ENCODE measurements at regions not wholly inside any gene's neighbourhood (a gene's known extent, or its start where the extent isn't known, plus 50 kb on each side); places are given as distances from the start of the nearest gene placed in this dataset.

- H3K9me3 ChIP-seq (ENCODE audit: control extremely low read depth in 1 of 5, control insufficient read depth in 4 of 5, insufficient read depth in 2 of 5, low read depth in 1 of 5, low read length in 4 of 5), result no peaks in the 10 kb centered on the region
- no peak overlapping the region for H3K27ac ChIP-seq (ENCODE audit: insufficient read depth in 1 of 2, low read depth in 1 of 2, low read length in 2 of 2, poor library complexity in 1 of 2, severe bottlenecking in 2 of 2)
- H3K4me1 ChIP-seq (ENCODE audit: control extremely low read depth in 1 of 4, control insufficient read depth in 4 of 4, insufficient read depth in 4 of 4, low read length in 3 of 4), result no peaks in the 10 kb centered on the region
- DNase-seq, result no peak
- H3K4me3 ChIP-seq (ENCODE audit: control insufficient read depth in 1 of 7, extremely low read depth in 1 of 7, insufficient read depth in 4 of 7, low read depth in 2 of 7, low read length in 6 of 7), result no peak overlapping the region
- POLR2A ChIA-PET, result no interaction called here
- H3K27me3 ChIP-seq (replicated peaks in 2 of 5; ENCODE audit: control insufficient read depth in 4 of 5, insufficient read depth in 5 of 5, low read length in 4 of 5), result peaks cover 0 to 5% (median 0%) of the 10 kb centered on the region in 5 experiments
- H3K36me3 ChIP-seq (ENCODE audit: control insufficient read depth in 4 of 4, insufficient read depth in 4 of 4, low read length in 3 of 4), result no peaks in the 10 kb centered on the region
- WGBS (ENCODE audit: insufficient coverage), result 96% methylated on average over 17 of the region's 23 CpGs
- CTCF ChIA-PET, result interaction anchor here (0.6 to 1.8 kb wide), 6 partner anchors 13 to 101 kb away, joined by 3 to 7 read pairs (median 4); no protein-coding TSS in a partner anchor
These were observed 189.9 kb downstream of the FOXD2 start for GRCh38 chr1:47627471-47628370.

- H3K4me3 ChIP-seq (ENCODE audit: control insufficient read depth in 1 of 7, extremely low read depth in 1 of 7, insufficient read depth in 4 of 7, low read depth in 2 of 7, low read length in 6 of 7), result no peak overlapping the region
- no peak for DNase-seq
- no peaks in the 10 kb centered on the region for H3K9me3 ChIP-seq (ENCODE audit: control extremely low read depth in 1 of 5, control insufficient read depth in 4 of 5, insufficient read depth in 2 of 5, low read depth in 1 of 5, low read length in 4 of 5)
- H3K27ac ChIP-seq (ENCODE audit: insufficient read depth in 1 of 2, low read depth in 1 of 2, low read length in 2 of 2, poor library complexity in 1 of 2, severe bottlenecking in 2 of 2), result no peak overlapping the region
- CTCF ChIA-PET, result interaction anchor here (1.4 kb wide), 1 partner anchor 99 kb away, joined by 3 read pairs; no protein-coding TSS in a partner anchor
- POLR2A ChIA-PET, result no interaction called here
- H3K4me1 ChIP-seq (ENCODE audit: control extremely low read depth in 1 of 4, control insufficient read depth in 4 of 4, insufficient read depth in 4 of 4, low read length in 3 of 4), result no peaks in the 10 kb centered on the region
- WGBS (ENCODE audit: insufficient coverage), result no CpG with 5 or more reads among the region's 3 CpGs
- H3K36me3 ChIP-seq (ENCODE audit: control insufficient read depth in 4 of 4, insufficient read depth in 4 of 4, low read length in 3 of 4), result no peaks in the 10 kb centered on the region
- H3K27me3 ChIP-seq (replicated peaks in 2 of 5; ENCODE audit: control insufficient read depth in 4 of 5, insufficient read depth in 5 of 5, low read length in 4 of 5), result peaks cover 0 to 6% (median 0%) of the 10 kb centered on the region in 5 experiments
These were observed 191.4 kb downstream of the FOXD2 start for GRCh38 chr1:47629201-47629600.

GRCh38 chr1:47630346-47630745 lies 192.5 kb downstream of the FOXD2 start:
- H3K9me3 ChIP-seq (ENCODE audit: control extremely low read depth in 1 of 5, control insufficient read depth in 4 of 5, insufficient read depth in 2 of 5, low read depth in 1 of 5, low read length in 4 of 5), result no peaks in the 10 kb centered on the region
- ChIA-PET CTCF (interaction anchor here (0.6 to 1.4 kb wide), 5 partner anchors 9 to 214 kb away, joined by 3 to 4 read pairs (median 3); no protein-coding TSS in a partner anchor), POLR2A (no interaction called here)
- H3K36me3 ChIP-seq (ENCODE audit: control insufficient read depth in 4 of 4, insufficient read depth in 4 of 4, low read length in 3 of 4), result no peaks in the 10 kb centered on the region
- H3K4me3 ChIP-seq (ENCODE audit: control insufficient read depth in 1 of 7, extremely low read depth in 1 of 7, insufficient read depth in 4 of 7, low read depth in 2 of 7, low read length in 6 of 7), result no peak overlapping the region
- DNase-seq, result no peak
- peaks cover 0 to 5% (median 0%) of the 10 kb centered on the region in 5 experiments for H3K27me3 ChIP-seq (replicated peaks in 2 of 5; ENCODE audit: control insufficient read depth in 4 of 5, insufficient read depth in 5 of 5, low read length in 4 of 5)
- no peaks in the 10 kb centered on the region for H3K4me1 ChIP-seq (ENCODE audit: control extremely low read depth in 1 of 4, control insufficient read depth in 4 of 4, insufficient read depth in 4 of 4, low read length in 3 of 4)
- no peak overlapping the region for H3K27ac ChIP-seq (ENCODE audit: insufficient read depth in 1 of 2, low read depth in 1 of 2, low read length in 2 of 2, poor library complexity in 1 of 2, severe bottlenecking in 2 of 2)
- 100% methylated on average over 3 of the region's 4 CpGs for WGBS (ENCODE audit: insufficient coverage)

DNA sequence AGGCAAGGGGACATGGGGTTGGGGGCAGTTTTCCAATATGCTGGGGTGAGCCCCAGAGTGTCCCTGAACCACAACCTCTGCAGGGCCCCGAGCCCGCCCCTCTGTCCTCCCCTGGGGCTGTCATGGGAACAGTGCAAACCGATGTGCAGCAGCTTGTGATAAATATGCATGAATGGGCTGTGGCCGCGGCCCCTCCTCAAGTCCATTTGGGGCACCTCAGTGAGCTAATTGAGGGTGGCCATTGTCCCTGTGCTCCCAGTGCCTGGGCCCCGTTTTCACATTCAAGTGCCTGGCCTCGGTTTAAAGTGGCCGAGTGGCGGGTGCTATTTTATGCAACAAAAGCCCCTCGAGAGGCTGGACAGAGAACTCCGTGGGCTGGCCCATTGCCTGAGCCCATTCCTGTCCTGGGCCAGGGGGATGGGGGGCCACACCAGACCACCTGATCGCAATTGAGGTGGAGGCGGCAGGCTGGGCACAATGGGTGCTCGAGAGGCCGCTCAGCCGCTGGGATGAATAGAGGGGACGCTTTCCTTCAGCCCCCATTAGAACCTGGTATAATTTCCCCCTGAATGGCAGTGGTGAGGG lies 193.7 kb downstream of the FOXD2 start:
- Histone ChIP-seq H3K9me3 (ENCODE audit: control extremely low read depth in 1 of 5, control insufficient read depth in 4 of 5, insufficient read depth in 2 of 5, low read depth in 1 of 5, low read length in 4 of 5) (no peaks in the 10 kb centered on the region), H3K27me3 (replicated peaks in 2 of 5; ENCODE audit: control insufficient read depth in 4 of 5, insufficient read depth in 5 of 5, low read length in 4 of 5) (peaks cover 0 to 5% (median 0%) of the 10 kb centered on the region in 5 experiments), H3K27ac (ENCODE audit: insufficient read depth in 1 of 2, low read depth in 1 of 2, low read length in 2 of 2, poor library complexity in 1 of 2, severe bottlenecking in 2 of 2) (no peak overlapping the region), H3K4me1 (ENCODE audit: control extremely low read depth in 1 of 4, control insufficient read depth in 4 of 4, insufficient read depth in 4 of 4, low read length in 3 of 4) (no peaks in the 10 kb centered on the region), H3K36me3 (ENCODE audit: control insufficient read depth in 4 of 4, insufficient read depth in 4 of 4, low read length in 3 of 4) (no peaks in the 10 kb centered on the region), H3K4me3 (ENCODE audit: control insufficient read depth in 1 of 7, extremely low read depth in 1 of 7, insufficient read depth in 4 of 7, low read depth in 2 of 7, low read length in 6 of 7) (no peak overlapping the region)
- WGBS (ENCODE audit: insufficient coverage), result 91% methylated on average over 11 of the region's 17 CpGs
- CTCF ChIA-PET, result interaction anchor here (1.4 kb wide), 2 partner anchors 42 to 183 kb away, joined by 3 to 4 read pairs; no protein-coding TSS in a partner anchor
- DNase-seq, result no peak
- POLR2A ChIA-PET, result no interaction called here

DNA sequence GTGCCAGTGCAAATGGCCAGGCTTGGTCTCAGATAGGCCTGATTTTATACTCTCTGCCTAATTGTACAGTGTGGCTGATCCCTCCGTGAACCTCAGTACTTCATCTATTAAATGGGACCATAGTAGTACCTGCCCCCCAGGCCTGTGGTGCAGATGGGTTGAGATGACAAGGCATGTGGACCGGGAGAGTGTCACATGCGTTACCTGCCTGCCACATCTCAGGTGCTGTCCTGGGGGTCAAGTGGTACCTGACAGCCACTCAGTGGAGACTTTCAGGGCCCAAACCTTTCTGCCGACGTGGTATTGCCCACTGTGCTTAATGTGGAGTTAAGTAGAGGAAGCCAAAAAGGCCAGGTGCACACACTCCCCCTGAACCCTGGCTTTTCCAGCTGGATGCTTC lies 197.3 kb downstream of the FOXD2 start:
- Histone ChIP-seq H3K4me3 (ENCODE audit: control insufficient read depth in 1 of 7, extremely low read depth in 1 of 7, insufficient read depth in 4 of 7, low read depth in 2 of 7, low read length in 6 of 7) (no peak overlapping the region), H3K27me3 (replicated peaks in 2 of 5; ENCODE audit: control insufficient read depth in 4 of 5, insufficient read depth in 5 of 5, low read length in 4 of 5) (peaks cover 0 to 5% (median 0%) of the 10 kb centered on the region in 5 experiments), H3K27ac (ENCODE audit: insufficient read depth in 1 of 2, low read depth in 1 of 2, low read length in 2 of 2, poor library complexity in 1 of 2, severe bottlenecking in 2 of 2) (no peak overlapping the region), H3K4me1 (ENCODE audit: control extremely low read depth in 1 of 4, control insufficient read depth in 4 of 4, insufficient read depth in 4 of 4, low read length in 3 of 4) (peaks cover 0 to 13% (median 3%) of the 10 kb centered on the region in 4 experiments), H3K36me3 (ENCODE audit: control insufficient read depth in 4 of 4, insufficient read depth in 4 of 4, low read length in 3 of 4) (no peaks in the 10 kb centered on the region), H3K9me3 (ENCODE audit: control extremely low read depth in 1 of 5, control insufficient read depth in 4 of 5, insufficient read depth in 2 of 5, low read depth in 1 of 5, low read length in 4 of 5) (no peaks in the 10 kb centered on the region)
- POLR2A ChIA-PET, result no interaction called here
- CTCF ChIA-PET, result interaction anchor here (0.9 kb wide), 1 partner anchor 105 kb away, joined by 3 read pairs; no protein-coding TSS in a partner anchor
- no peak for DNase-seq
- WGBS (ENCODE audit: insufficient coverage), result 100% methylated on average over 3 of the region's 5 CpGs

- CTCF ChIA-PET, result interaction anchor here (0.9 kb wide), 1 partner anchor 105 kb away, joined by 3 read pairs; no protein-coding TSS in a partner anchor
- H3K36me3 ChIP-seq (ENCODE audit: control insufficient read depth in 4 of 4, insufficient read depth in 4 of 4, low read length in 3 of 4), result no peaks in the 10 kb centered on the region
- H3K9me3 ChIP-seq (ENCODE audit: control extremely low read depth in 1 of 5, control insufficient read depth in 4 of 5, insufficient read depth in 2 of 5, low read depth in 1 of 5, low read length in 4 of 5), result no peaks in the 10 kb centered on the region
- H3K27ac ChIP-seq (ENCODE audit: insufficient read depth in 1 of 2, low read depth in 1 of 2, low read length in 2 of 2, poor library complexity in 1 of 2, severe bottlenecking in 2 of 2), result no peak overlapping the region
- POLR2A ChIA-PET, result no interaction called here
- peaks cover 0 to 13% (median 3%) of the 10 kb centered on the region in 4 experiments for H3K4me1 ChIP-seq (ENCODE audit: control extremely low read depth in 1 of 4, control insufficient read depth in 4 of 4, insufficient read depth in 4 of 4, low read length in 3 of 4)
- H3K27me3 ChIP-seq (replicated peaks in 2 of 5; ENCODE audit: control insufficient read depth in 4 of 5, insufficient read depth in 5 of 5, low read length in 4 of 5), result peaks cover 0 to 5% (median 0%) of the 10 kb centered on the region in 5 experiments
- WGBS (ENCODE audit: insufficient coverage), result 90% methylated on average over 2 of the region's 2 CpGs
- no peak for DNase-seq
- no peak overlapping the region for H3K4me3 ChIP-seq (ENCODE audit: control insufficient read depth in 1 of 7, extremely low read depth in 1 of 7, insufficient read depth in 4 of 7, low read depth in 2 of 7, low read length in 6 of 7)
These were observed 197.8 kb downstream of the FOXD2 start for GRCh38 chr1:47635597-47635996.
